ENCODE measurements at regions not wholly inside any gene's neighbourhood (a gene's known extent, or its start where the extent isn't known, plus 50 kb on each side); places are given as distances from the start of the nearest gene placed in this dataset.

DNA sequence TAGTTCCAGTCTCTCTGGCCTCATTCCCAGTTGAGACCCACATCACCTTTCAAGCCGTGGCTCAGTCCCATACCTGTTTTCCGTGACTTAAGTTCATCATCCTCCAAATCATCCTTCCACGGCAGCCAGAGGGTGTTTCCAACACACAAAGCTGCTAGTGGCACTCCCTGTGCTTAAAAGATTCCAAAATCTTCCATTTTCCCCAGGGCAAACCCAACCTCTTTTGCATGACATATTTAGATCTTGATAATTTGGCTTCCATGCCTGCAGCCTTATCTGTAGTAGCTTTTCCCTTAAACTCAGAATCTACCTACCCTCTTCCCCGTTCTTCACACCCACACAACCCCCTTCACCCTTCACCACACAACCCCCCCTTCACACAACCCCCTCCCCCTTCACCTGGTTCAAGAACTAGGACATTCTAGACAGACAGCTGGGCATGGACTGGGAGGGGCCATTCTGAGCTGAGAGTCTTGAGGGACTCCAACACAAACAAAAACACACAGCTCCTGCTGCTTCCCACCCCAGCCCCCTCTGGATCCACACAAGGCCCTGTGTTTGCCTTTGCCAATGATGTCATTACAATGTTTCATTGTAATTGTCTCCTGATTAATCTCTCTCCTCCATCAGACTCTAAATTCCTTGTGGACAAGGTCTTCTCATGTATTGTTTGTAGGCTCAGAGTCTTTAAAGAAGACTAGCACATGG lies 268.2 kb downstream of the SH3GL2 start:
- ATAC-seq (no peak), DNase-seq (no peak)
- 81 to 87% (median 85%) methylated on average over 4 of the region's 4 CpGs for WGBS, 4 donors
- Histone ChIP-seq H3K36me3 (no peaks in the 10 kb centered on the region), H3K4me1 (no peaks in the 10 kb centered on the region), H3K4me3 (no peak overlapping the region), H3K27me3 (no peaks in the 10 kb centered on the region), H3K27ac (no peak overlapping the region), H3K9me3 (peaks cover 0 to 16% (median 3%) of the 10 kb centered on the region in 12 donors)
- intact Hi-C loops (cut with DNase I) = no loop called here
- TF ChIP-seq, protein P1, sequence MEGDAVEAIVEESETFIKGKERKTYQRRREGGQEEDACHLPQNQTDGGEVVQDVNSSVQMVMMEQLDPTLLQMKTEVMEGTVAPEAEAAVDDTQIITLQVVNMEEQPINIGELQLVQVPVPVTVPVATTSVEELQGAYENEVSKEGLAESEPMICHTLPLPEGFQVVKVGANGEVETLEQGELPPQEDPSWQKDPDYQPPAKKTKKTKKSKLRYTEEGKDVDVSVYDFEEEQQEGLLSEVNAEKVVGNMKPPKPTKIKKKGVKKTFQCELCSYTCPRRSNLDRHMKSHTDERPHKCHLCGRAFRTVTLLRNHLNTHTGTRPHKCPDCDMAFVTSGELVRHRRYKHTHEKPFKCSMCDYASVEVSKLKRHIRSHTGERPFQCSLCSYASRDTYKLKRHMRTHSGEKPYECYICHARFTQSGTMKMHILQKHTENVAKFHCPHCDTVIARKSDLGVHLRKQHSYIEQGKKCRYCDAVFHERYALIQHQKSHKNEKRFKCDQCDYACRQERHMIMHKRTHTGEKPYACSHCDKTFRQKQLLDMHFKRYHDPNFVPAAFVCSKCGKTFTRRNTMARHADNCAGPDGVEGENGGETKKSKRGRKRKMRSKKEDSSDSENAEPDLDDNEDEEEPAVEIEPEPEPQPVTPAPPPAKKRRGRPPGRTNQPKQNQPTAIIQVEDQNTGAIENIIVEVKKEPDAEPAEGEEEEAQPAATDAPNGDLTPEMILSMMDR (IDR thresholded peaks at IDR 0.05) = no peak
- TF ChIP-seq POLR2A (IDR thresholded peaks at IDR 0.05) = no peak

DNA sequence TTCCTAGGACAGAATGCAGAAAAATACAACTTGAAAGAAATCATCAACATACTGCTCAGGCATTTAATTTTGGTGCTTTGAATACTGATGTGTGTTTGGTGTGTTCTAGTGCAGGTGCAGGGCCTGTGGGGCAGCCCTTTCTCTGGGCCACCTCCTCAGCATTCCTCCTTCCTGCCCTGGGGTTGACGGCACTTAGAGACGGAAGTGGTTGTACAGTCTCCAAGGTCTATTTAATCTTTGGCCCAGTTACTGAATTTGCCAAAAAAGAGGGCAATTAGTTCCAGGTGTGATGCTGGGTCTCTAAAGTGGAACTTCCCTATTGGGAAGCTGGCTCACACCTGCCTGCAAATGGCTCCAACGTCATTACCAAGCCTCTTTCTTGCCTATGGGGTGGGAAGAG lies 269.0 kb downstream of the SH3GL2 start:
- ATAC-seq (no peak), DNase-seq (no peak)
- Histone ChIP-seq H3K4me1 (no peaks in the 10 kb centered on the region), H3K27me3 (no peaks in the 10 kb centered on the region), H3K36me3 (no peaks in the 10 kb centered on the region), H3K4me3 (no peak overlapping the region), H3K9me3 (peaks cover 0 to 16% (median 3%) of the 10 kb centered on the region in 12 donors), H3K27ac (no peak overlapping the region)
- intact Hi-C loops (cut with DNase I) = no loop called here
- whole genome bisulfite sequencing, 4 donors = 55 to 78% (median 74%) methylated on average over 3 of the region's 3 CpGs
- TF ChIP-seq, protein P1 (IDR thresholded peaks at IDR 0.05) = no peak
- TF ChIP-seq POLR2A (IDR thresholded peaks at IDR 0.05) = no peak

DNA sequence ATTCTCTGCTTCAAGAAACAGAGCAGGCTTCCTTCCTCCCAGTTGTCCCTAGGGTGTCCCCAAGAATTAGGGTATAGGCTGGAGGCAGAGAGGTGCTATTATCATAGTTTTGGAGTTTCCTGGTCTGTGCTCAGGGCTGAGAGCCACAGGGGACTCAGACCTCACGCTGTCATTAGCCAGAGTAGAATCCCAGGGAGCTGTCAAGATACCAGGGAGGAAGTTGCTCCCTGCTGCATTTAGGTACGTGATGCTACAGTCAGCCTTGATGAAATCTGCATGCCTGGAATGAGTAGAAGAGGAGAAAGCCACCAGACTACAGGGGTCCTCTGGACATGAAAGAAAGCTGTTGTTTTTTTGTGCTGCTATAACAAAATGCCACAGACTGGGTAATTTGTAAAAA lies 273.2 kb downstream of the SH3GL2 start:
- Histone ChIP-seq H3K9me3 (no peaks in the 10 kb centered on the region), H3K27ac (no peak overlapping the region), H3K36me3 (no peaks in the 10 kb centered on the region), H3K27me3 (no peaks in the 10 kb centered on the region), H3K4me3 (no peak overlapping the region), H3K4me1 (no peaks in the 10 kb centered on the region)
- TF ChIP-seq, protein P1 (IDR thresholded peaks at IDR 0.05) = no peak
- TF ChIP-seq POLR2A (IDR thresholded peaks at IDR 0.05) = no peak
- no peak for ATAC-seq
- no peak for DNase-seq
- 30 to 48% (median 39%) methylated on average over 2 of the region's 2 CpGs for WGBS, 4 donors
- intact Hi-C loops (cut with DNase I) = no loop called here

DNA sequence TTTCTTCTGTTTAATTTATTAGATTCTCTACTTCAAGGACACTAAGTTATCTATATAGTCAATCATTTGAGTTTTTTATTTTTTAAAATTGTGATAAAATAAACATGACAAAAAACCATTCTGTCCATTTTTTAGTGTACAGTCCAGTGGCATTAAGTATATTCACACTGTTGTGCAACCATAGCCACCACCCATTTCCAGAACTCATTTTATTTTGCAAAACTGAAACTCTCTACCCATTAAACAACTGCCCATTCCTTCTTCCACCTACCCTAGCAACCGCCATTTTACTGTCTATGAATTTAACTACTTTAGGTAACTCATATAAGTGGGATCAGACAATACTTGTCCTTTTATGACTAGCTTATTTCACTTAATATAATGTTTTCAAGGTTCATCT lies 275.6 kb downstream of the SH3GL2 start:
- TF ChIP-seq POLR2A (IDR thresholded peaks at IDR 0.05) = no peak
- TF ChIP-seq, protein P1 (IDR thresholded peaks at IDR 0.05) = no peak
- no peak for DNase-seq
- no peaks in the 10 kb centered on the region for H3K4me1 ChIP-seq
- no peaks in the 10 kb centered on the region for H3K36me3 ChIP-seq
- no peak overlapping the region for H3K4me3 ChIP-seq
- H3K27ac ChIP-seq = no peak overlapping the region
- intact Hi-C loops (cut with DNase I) = no loop called here
- no peaks in the 10 kb centered on the region for H3K9me3 ChIP-seq
- no peak for ATAC-seq
- 82 to 96% (median 88%) methylated on average over 1 of the region's 1 CpG for WGBS, 4 donors
- no peaks in the 10 kb centered on the region for H3K27me3 ChIP-seq

Data from heart left ventricle (tissue), 16 donors.